K562 (cell line): ENCODE measurements at regions not wholly inside any gene's neighbourhood (a gene's known extent, or its start where the extent isn't known, plus 50 kb on each side); places are given as distances from the start of the nearest gene placed in this dataset.

Experiments
- ARID1B ChIP-seq: fragments of 450-650 bp; IDR thresholded peaks from 2 replicates; pipeline ENCODE4 v1.6.1; 2016; ENCODE audit warnings: antibody characterized with exemption, mild to moderate bottlenecking, inconsistent platforms
- ARNT ChIP-seq, 2 experiments: fragments of 450-650 bp; IDR thresholded peaks; 2 replicates each; pipeline ENCODE4 v1.6.1; 2016; ENCODE audit warnings: mild to moderate bottlenecking in 1 of 2
- CAMTA2 ChIP-seq: fragments of 250-450 bp; sonication (Bioruptor Pico); conservative IDR thresholded peaks from 2 replicates; pipeline ENCODE4 v1.5.1; 2022
- CREB1 ChIP-seq, 2 experiments: sonication (generic) in 1 of 2; formaldehyde crosslinking in 1 of 2; IDR thresholded peaks; 2 replicates each; pipeline versions ENCODE4 v1.6.1 to v1.8.0; 2012 to 2022; ENCODE audit warnings: inconsistent platforms in 1 of 2, mild to moderate bottlenecking in 1 of 2, missing genetic modification reagents in 1 of 2, moderate library complexity in 1 of 2
- EGR1 ChIP-seq: fragments of 450-650 bp; conservative IDR thresholded peaks from 2 replicates; pipeline ENCODE4 v1.6.1; 2017; ENCODE audit warnings: mild to moderate bottlenecking
- HOMEZ ChIP-seq: fragments of 250-450 bp; sonication (Bioruptor Pico); IDR thresholded peaks from 2 replicates; pipeline ENCODE4 v1.4.0; 2020; ENCODE audit warnings: mild to moderate bottlenecking, moderate library complexity
- JUND ChIP-seq, 2 experiments: IDR thresholded peaks; 2 replicates in 1 of 2; 3 replicates in 1 of 2; pipeline ENCODE4 v1.6.1; 2011; ENCODE audit warnings: borderline replicate concordance in 2 of 2, low read depth in 2 of 2, low read length in 2 of 2, improper control_type of control experiment in 1 of 2, missing biosample characterization in 1 of 2, missing genetic modification characterization in 1 of 2, missing genetic modification reagents in 1 of 2
- MCM3 ChIP-seq: fragments of 450-650 bp; IDR thresholded peaks from 2 replicates; pipeline ENCODE4 v1.6.1; 2016
- MCM7 ChIP-seq, 2 experiments: fragments of 450-650 bp; IDR thresholded peaks; 2 replicates each; pipeline ENCODE4 v1.6.1; 2016 to 2018
- MTF1 ChIP-seq: fragments of 250-450 bp; sonication (Bioruptor Pico); IDR thresholded peaks from 2 replicates; pipeline ENCODE4 v1.9.0; 2021; ENCODE audit warnings: moderate library complexity, mild to moderate bottlenecking, inconsistent platforms, borderline replicate concordance
- RBM17 ChIP-seq: fragments of 200-400 bp; formaldehyde crosslinking; IDR thresholded peaks from 2 replicates; pipeline ENCODE4 v1.6.1; 2017; ENCODE audit warnings: low read depth, mild to moderate bottlenecking, low read length, borderline replicate concordance
- RUNX1 ChIP-seq: sonication (generic); IDR thresholded peaks from 2 replicates; pipeline ENCODE4 v1.6.1; 2016; ENCODE audit warnings: antibody characterized with exemption, low read depth
- SMAD4 ChIP-seq: fragments of 250-450 bp; sonication (Bioruptor Pico); conservative IDR thresholded peaks from 2 replicates; pipeline ENCODE4 v1.8.0; 2021; ENCODE audit warnings: inconsistent platforms, mild to moderate bottlenecking, moderate library complexity
- SMARCB1 ChIP-seq: IDR thresholded peaks from 2 replicates; pipeline ENCODE4 v1.6.1; 2011; ENCODE audit warnings: improper control_type of control experiment, low read depth; ENCODE audit not compliant: insufficient read length
- SOX6 ChIP-seq: fragments of 450-650 bp; IDR thresholded peaks from 2 replicates; pipeline ENCODE4 v1.6.1; 2014; ENCODE audit warnings: mild to moderate bottlenecking
- TEAD1 ChIP-seq, 2 experiments: fragments of 450-650 bp in 1 of 2; sonication (generic) in 1 of 2; formaldehyde crosslinking; IDR thresholded peaks; 2 replicates each; pipeline versions ENCODE4 v1.4.0 to v1.8.0; 2020 to 2022; ENCODE audit warnings: mild to moderate bottlenecking in 2 of 2, missing genetic modification reagents in 1 of 2
- ZEB2 ChIP-seq: fragments of 450-650 bp; IDR thresholded peaks from 2 replicates; pipeline ENCODE4 v1.6.1; 2016
- ZNF311 ChIP-seq: fragments of 250-450 bp; sonication (Bioruptor Pico); IDR thresholded peaks from 2 replicates; pipeline ENCODE4 v1.4.0; 2020; ENCODE audit warnings: mild to moderate bottlenecking, moderate library complexity
- ZNF551 ChIP-seq: fragments of 250-450 bp; sonication (Bioruptor Pico); IDR thresholded peaks from 2 replicates; pipeline ENCODE4 v1.5.0; 2021; ENCODE audit warnings: mild to moderate bottlenecking, moderate library complexity
- ZSCAN29 ChIP-seq: fragments of 450-650 bp; IDR thresholded peaks from 2 replicates; pipeline ENCODE4 v1.6.1; 2017
- ZSCAN32 ChIP-seq: fragments of 450-650 bp; formaldehyde crosslinking; IDR thresholded peaks from 2 replicates; pipeline ENCODE4 v1.4.0; 2020; ENCODE audit warnings: mild to moderate bottlenecking, moderate library complexity
- TF ChIP-seq, protein P1 (sequence below): fragments of 450-650 bp; formaldehyde crosslinking; IDR thresholded peaks from 2 replicates; pipeline ENCODE4 v1.4.0; 2020; ENCODE audit warnings: mild to moderate bottlenecking, moderate library complexity
- TF ChIP-seq, protein P2 (sequence below): IDR thresholded peaks from 2 replicates; pipeline ENCODE4 v1.6.1; 2014; ENCODE audit warnings: antibody characterized with exemption

- TF ChIP-seq ZNF551 (CRISPR knock-in tag): no peak
- TF ChIP-seq RUNX1: no peak
- no peak for TF ChIP-seq TEAD1 (CRISPR knock-in tag; IDR thresholded peaks at IDR 0.05)
- peak; percentile 69 for TF ChIP-seq ARID1B
- TF ChIP-seq, protein P1, sequence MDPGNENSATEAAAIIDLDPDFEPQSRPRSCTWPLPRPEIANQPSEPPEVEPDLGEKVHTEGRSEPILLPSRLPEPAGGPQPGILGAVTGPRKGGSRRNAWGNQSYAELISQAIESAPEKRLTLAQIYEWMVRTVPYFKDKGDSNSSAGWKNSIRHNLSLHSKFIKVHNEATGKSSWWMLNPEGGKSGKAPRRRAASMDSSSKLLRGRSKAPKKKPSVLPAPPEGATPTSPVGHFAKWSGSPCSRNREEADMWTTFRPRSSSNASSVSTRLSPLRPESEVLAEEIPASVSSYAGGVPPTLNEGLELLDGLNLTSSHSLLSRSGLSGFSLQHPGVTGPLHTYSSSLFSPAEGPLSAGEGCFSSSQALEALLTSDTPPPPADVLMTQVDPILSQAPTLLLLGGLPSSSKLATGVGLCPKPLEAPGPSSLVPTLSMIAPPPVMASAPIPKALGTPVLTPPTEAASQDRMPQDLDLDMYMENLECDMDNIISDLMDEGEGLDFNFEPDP (CRISPR knock-in tag): no peak
- TF ChIP-seq MCM7 (IDR thresholded peaks at IDR 0.05): no peak
- TF ChIP-seq SMARCB1: no peak
- no peak for TF ChIP-seq RBM17
- no peak for TF ChIP-seq HOMEZ
- no peak for TF ChIP-seq ZNF311 (CRISPR knock-in tag)
- TF ChIP-seq ZSCAN29: no peak
- peak; percentile 72; the same call in 1 of the 2 replicates for TF ChIP-seq JUND (IDR thresholded peaks at IDR 0.05; ENCODE audit: borderline replicate concordance, low read depth, low read length)
- TF ChIP-seq JUND (tag; IDR thresholded peaks at IDR 0.05; ENCODE audit: borderline replicate concordance, low read depth, low read length): peak; percentile 62; the same call in 2 of the 3 replicates
- no peak for TF ChIP-seq MCM3
- TF ChIP-seq SOX6: no peak
- no peak for TF ChIP-seq CAMTA2 (CRISPR knock-in tag)
- TF ChIP-seq, protein P2, sequence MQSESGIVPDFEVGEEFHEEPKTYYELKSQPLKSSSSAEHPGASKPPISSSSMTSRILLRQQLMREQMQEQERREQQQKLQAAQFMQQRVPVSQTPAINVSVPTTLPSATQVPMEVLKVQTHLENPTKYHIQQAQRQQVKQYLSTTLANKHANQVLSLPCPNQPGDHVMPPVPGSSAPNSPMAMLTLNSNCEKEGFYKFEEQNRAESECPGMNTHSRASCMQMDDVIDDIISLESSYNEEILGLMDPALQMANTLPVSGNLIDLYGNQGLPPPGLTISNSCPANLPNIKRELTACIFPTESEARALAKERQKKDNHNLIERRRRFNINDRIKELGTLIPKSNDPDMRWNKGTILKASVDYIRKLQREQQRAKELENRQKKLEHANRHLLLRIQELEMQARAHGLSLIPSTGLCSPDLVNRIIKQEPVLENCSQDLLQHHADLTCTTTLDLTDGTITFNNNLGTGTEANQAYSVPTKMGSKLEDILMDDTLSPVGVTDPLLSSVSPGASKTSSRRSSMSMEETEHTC: no peak
- no peak for TF ChIP-seq EGR1
- no peak for TF ChIP-seq ZSCAN32
- no peak for TF ChIP-seq MTF1
- TF ChIP-seq CREB1 (IDR thresholded peaks at IDR 0.05): no peak
- TF ChIP-seq CREB1 (CRISPR knock-in tag; IDR thresholded peaks at IDR 0.05): no peak
- no peak for TF ChIP-seq SMAD4
- no peak for TF ChIP-seq ZEB2
- no peak for TF ChIP-seq ARNT (IDR thresholded peaks at IDR 0.05)
Measured at GRCh38 chr14:100649173-100649519, 61.9 kb upstream of the BEGAIN start (continued).
